Activated CD4-positive, alpha-beta memory T cell treated with anti-CD3 and anti-CD28 coated beads, Interleukin-2, amount 10 ng/mL, durations not matched to agents 7 days and 5 days (primary cell): ENCODE measurements at regions not wholly inside any gene's neighbourhood (a gene's known extent, or its start where the extent isn't known, plus 50 kb on each side); places are given as distances from the start of the nearest gene placed in this dataset.

Source experiments
- CTCF ChIA-PET: fragments of 350-600 bp; sonication (Branson Sonifier 250); formaldehyde crosslinking; loops from one replicate; lab custom pipeline; 2021; ENCODE audit warnings: antibody characterized with exemption, inconsistent platforms; lab: Charles Lee
- POLR2A ChIA-PET: fragments of 350-600 bp; sonication (Branson Sonifier 250); formaldehyde crosslinking; loops from one replicate; lab custom pipeline; 2021; ENCODE audit warnings: antibody characterized with exemption; lab: Charles Lee
- DNase-seq: peaks from one replicate; pipeline ENCODE4 v3.0.0-alpha.2; 2020
- H3K27ac Mint-ChIP-seq: one replicate; pipeline ENCODE4 v1.8.0; 2021; ENCODE audit warnings: mild to moderate bottlenecking, mixed read lengths
- H3K27me3 Mint-ChIP-seq: one replicate; pipeline ENCODE4 v1.8.0; 2021; ENCODE audit warnings: mixed read lengths
- H3K36me3 Mint-ChIP-seq: one replicate; pipeline ENCODE4 v1.8.0; 2021; ENCODE audit warnings: low read depth, mixed read lengths
- H3K4me1 Mint-ChIP-seq: one replicate; pipeline ENCODE4 v1.8.0; 2021; ENCODE audit warnings: mixed read lengths
- H3K4me3 Mint-ChIP-seq: one replicate; pipeline ENCODE4 v1.8.0; 2021; ENCODE audit warnings: mild to moderate bottlenecking, mixed read lengths
- H3K9me3 Mint-ChIP-seq: one replicate; pipeline ENCODE4 v1.8.0; 2021; ENCODE audit warnings: mixed read lengths

DNA sequence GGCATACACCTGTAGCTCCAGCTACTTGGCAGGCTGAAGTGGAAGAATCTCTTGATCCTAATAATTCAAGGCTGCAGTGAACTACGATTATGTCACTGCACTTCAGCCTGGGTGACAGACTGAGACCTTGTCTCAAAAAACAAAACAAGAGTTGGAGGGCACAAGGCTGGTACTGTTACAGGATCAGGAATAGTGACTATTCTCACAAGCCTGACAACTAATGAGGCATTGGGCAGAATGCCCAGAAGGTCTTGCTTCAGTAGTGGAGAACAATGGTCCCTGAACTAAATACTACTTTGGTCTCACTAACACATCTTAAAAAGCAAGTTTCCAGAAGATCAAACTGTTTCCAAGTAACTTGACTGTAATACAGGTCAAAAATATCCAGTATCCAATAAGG lies 182.9 kb upstream of the RFX3 start:
- no peak for DNase-seq
- H3K4me3 Mint-ChIP-seq, result no peak overlapping the region
- POLR2A ChIA-PET, result no interaction called here

DNA sequence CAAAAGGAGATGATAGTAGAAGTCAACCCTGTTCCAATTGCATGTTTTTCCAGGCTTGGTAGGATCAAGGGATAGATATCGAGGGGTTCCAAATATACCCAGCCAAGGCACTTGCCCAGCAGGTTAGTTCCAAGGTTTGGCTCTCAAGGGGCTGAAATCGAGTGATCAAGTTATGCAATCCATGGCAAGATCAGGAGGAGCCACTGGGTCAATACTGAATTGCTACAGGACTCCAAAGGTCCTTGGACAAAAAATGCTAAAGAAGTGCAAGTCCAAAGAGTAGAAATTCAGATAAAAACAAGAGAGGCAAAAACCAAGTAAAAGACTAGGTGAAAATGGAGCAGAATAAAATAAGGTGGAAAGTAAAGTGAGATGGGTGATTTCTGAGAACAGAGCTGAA lies 179.1 kb upstream of the RFX3 start:
- no peaks in the 10 kb centered on the region for H3K4me1 Mint-ChIP-seq
- CTCF ChIA-PET, result no interaction called here
- no peak overlapping the region for H3K27ac Mint-ChIP-seq
- H3K4me3 Mint-ChIP-seq, result no peak overlapping the region
- no peak for DNase-seq
- H3K36me3 Mint-ChIP-seq, result no peaks in the 10 kb centered on the region
- POLR2A ChIA-PET, result no interaction called here
- peaks cover 13% of the 10 kb centered on the region for H3K27me3 Mint-ChIP-seq
- no peaks in the 10 kb centered on the region for H3K9me3 Mint-ChIP-seq

More for the DNA sequence above, 182.9 kb upstream of the RFX3 start:
- Mint-ChIP-seq H3K4me1 (no peaks in the 10 kb centered on the region), H3K9me3 (no peaks in the 10 kb centered on the region), H3K27me3 (peaks cover 6% of the 10 kb centered on the region), H3K36me3 (no peaks in the 10 kb centered on the region), H3K27ac (no peak overlapping the region)
- CTCF ChIA-PET, result no interaction called here

DNA sequence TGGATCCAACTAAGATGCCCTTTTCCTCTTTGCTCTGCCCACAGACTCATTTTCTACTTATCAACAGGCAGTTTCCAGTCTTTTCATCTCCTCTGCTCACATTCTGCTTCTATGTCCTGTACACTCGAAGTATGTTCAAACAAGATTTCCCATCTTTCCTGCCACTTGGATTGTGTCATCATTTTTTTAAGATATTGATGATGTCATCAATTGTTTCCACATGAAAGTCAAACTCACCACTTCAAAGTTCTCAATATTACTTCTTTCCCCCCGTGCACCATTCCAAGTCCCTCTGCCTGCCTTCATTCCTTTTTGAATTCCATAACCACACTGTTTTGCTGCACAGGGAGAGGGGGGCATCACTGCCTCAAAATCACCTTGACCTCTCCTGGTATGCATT lies 175.0 kb upstream of the RFX3 start:
- Mint-ChIP-seq H3K9me3 (no peaks in the 10 kb centered on the region), H3K27ac (no peak overlapping the region), H3K27me3 (peaks cover 18% of the 10 kb centered on the region), H3K4me1 (no peaks in the 10 kb centered on the region), H3K36me3 (no peaks in the 10 kb centered on the region), H3K4me3 (no peak overlapping the region)
- no peak for DNase-seq
- ChIA-PET POLR2A (no interaction called here), CTCF (no interaction called here)

DNA sequence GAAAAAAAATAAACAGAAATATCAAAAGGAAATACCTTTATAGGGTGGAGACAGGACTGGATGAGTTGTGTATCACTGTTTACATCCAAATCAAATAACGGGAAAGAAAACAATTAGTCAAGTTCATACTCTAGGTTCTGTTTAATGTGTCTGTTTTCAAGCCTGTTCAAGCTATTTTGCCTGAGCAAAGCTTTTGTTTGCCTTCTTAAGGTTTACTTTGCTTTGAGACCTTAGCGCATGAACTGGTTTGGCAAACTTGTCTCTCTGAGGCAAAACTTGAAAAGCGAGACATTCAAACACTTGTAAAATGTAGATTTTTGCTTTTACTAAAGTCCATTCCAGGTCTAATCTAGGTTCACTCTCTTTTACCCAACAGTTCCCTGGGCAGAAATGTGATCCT lies 174.1 kb upstream of the RFX3 start:
- Mint-ChIP-seq H3K4me1 (no peaks in the 10 kb centered on the region), H3K27me3 (peaks cover 18% of the 10 kb centered on the region), H3K4me3 (no peak overlapping the region), H3K9me3 (no peaks in the 10 kb centered on the region), H3K36me3 (no peaks in the 10 kb centered on the region), H3K27ac (no peak overlapping the region)
- CTCF ChIA-PET, result no interaction called here
- DNase-seq, result no peak
- POLR2A ChIA-PET, result no interaction called here

DNA sequence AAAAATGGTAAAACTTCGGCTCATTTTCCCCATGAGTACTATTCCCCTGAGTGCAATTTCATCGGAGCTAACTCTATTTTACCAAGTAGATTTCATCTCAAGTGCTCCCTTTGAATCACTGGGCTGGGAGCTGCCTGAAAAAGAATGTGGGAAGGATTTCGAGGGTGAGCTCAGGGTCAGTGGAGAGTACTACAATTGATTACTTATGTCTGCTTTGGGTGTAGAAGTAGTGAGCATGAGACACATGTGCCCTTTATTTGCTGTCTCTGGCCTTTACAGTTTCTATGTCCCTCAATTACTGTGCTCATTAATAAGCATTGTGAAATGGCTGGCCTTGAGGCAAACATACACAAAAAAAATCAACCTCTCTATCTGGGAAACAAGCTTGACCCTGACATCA lies 172.7 kb upstream of the RFX3 start:
- no peak overlapping the region for H3K4me3 Mint-ChIP-seq
- H3K27ac Mint-ChIP-seq, result no peak overlapping the region
- POLR2A ChIA-PET, result no interaction called here
- no peaks in the 10 kb centered on the region for H3K4me1 Mint-ChIP-seq
- CTCF ChIA-PET, result no interaction called here
- no peak for DNase-seq
- peaks cover 18% of the 10 kb centered on the region for H3K27me3 Mint-ChIP-seq
- H3K36me3 Mint-ChIP-seq, result no peaks in the 10 kb centered on the region
- no peaks in the 10 kb centered on the region for H3K9me3 Mint-ChIP-seq

DNA sequence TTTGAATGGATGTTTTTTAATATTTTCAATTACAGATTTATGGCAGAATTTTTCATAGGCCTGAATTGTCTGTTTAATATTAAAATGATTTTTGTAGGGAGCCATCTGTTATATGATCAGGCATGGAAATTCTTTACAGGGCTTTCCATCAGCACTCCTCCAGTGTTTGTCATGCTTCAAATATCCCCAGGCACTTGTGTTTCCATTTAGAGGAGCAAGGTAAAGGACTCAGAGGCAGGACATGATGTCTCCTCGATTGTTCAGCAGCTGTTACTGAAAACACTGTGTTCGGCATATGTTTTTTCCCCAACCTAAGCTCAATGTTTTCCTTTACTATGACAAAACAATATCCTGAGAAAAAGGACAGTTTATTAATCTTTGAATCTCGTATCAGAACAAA lies 172.3 kb upstream of the RFX3 start:
- H3K4me3 Mint-ChIP-seq, result no peak overlapping the region
- CTCF ChIA-PET, result no interaction called here
- peaks cover 18% of the 10 kb centered on the region for H3K27me3 Mint-ChIP-seq
- H3K36me3 Mint-ChIP-seq, result no peaks in the 10 kb centered on the region
- no peaks in the 10 kb centered on the region for H3K9me3 Mint-ChIP-seq
- no peaks in the 10 kb centered on the region for H3K4me1 Mint-ChIP-seq
- DNase-seq, result no peak
- POLR2A ChIA-PET, result no interaction called here
- H3K27ac Mint-ChIP-seq, result no peak overlapping the region

DNA sequence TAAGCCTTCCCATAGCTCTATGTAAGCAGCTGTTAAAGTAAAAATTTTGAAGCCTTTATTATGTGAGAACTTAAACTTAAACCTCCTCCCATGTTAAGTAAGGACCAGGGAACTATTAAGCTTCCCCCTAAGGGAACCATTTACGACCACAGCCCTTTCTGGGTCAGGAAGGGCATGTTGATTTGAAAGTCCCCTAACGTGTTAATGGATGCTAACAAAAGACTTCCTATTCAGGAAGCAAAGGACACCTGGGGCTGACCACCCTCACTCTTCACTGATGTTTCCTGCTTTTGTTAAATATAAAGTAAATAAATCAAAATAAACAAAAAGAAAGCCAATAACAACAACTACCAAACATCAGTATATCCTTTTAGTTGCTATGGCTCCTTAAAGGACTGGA lies 170.6 kb upstream of the RFX3 start:
- Mint-ChIP-seq H3K4me3 (no peak overlapping the region), H3K27me3 (peaks cover 15% of the 10 kb centered on the region), H3K36me3 (no peaks in the 10 kb centered on the region), H3K27ac (no peak overlapping the region), H3K9me3 (no peaks in the 10 kb centered on the region), H3K4me1 (no peaks in the 10 kb centered on the region)
- DNase-seq, result no peak
- CTCF ChIA-PET, result no interaction called here
- POLR2A ChIA-PET, result no interaction called here

DNA sequence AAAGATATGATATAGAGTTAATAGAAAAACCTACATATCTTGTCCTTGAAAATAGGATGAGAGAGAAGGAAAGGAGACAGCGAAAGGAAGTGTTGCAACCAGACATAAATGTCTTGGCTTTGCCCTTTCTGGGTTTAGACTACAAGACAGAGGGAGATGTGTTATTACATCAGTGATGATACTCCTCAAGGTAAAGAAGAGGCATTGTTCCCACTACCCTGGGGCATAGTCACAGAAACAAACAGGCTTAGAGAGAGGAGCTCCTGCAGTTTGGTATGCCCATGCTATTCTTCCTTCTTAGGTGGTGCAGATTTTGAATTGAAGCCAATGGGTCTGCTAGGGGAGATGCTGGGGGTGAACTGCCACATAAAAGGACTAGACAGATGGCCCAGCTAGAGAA lies 166.8 kb upstream of the RFX3 start:
- Mint-ChIP-seq H3K9me3 (no peaks in the 10 kb centered on the region), H3K4me3 (no peak overlapping the region), H3K36me3 (no peaks in the 10 kb centered on the region), H3K27ac (no peak overlapping the region), H3K27me3 (peaks cover 4% of the 10 kb centered on the region), H3K4me1 (no peaks in the 10 kb centered on the region)
- POLR2A ChIA-PET, result no interaction called here
- no peak for DNase-seq
- CTCF ChIA-PET, result no interaction called here

DNA sequence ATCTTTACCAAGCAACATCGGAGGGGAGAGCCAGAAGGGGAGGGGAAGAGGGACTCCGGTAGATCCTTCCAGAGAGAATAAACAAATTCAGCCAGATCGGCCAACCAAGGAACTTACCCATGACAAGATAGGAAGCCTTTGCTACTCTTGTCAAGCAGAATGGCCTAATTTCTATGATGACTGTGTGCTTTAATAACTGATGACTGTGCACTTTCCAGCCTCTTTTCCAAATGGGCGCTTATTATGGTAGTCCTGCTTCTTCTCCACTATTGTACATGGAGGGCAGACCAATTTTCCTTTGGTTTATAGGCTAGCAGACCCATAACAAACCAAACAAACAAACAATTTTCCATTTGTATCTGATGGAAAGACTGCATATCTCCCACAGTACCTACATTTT lies 163.8 kb upstream of the RFX3 start:
- no peaks in the 10 kb centered on the region for H3K9me3 Mint-ChIP-seq
- H3K4me3 Mint-ChIP-seq, result no peak overlapping the region
- H3K36me3 Mint-ChIP-seq, result no peaks in the 10 kb centered on the region
- POLR2A ChIA-PET, result no interaction called here
- CTCF ChIA-PET, result no interaction called here
- no peaks in the 10 kb centered on the region for H3K27me3 Mint-ChIP-seq
- no peaks in the 10 kb centered on the region for H3K4me1 Mint-ChIP-seq
- no peak overlapping the region for H3K27ac Mint-ChIP-seq
- DNase-seq, result no peak

DNA sequence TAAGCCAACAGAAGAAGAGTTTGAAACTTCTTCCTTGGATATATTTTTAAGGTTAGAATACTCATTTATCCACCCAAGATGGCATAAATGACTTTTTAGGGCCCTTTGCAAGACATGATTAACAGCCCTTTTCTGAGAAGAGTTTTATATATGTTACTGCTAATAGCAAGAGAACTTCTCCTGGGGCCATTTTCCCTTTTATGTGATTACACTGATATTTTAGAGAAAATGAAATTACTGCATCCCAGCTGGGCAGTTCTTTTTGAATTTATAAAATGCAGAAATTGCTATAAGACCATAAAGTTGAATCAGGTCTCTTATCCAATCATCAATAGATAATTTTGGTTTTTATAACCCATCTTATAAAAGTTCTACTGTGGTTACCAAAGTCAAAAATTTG lies 161.3 kb upstream of the RFX3 start:
- CTCF ChIA-PET, result no interaction called here
- H3K27me3 Mint-ChIP-seq, result no peaks in the 10 kb centered on the region

DNA sequence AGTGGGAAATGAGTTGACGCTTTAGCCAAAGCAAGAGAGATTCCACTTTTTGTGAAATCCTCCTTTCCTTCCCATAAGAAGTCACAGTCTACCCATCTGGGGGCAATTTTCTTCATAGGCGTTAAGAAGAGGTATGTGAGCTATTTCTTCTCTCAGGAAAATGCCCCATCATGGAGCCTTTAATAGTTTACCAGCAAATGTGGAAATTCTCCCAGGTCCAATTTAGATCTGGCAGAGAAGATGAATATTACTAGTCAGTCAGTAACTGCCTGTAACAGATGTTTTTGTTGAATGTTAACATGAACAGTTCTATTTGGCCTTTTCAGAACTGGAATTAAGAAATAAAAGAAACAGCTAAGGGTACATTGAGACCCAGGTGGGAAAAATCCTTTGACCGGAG lies 156.4 kb upstream of the RFX3 start:
- DNase-seq, result no peak
- no peaks in the 10 kb centered on the region for H3K36me3 Mint-ChIP-seq
- no peaks in the 10 kb centered on the region for H3K27me3 Mint-ChIP-seq
- H3K9me3 Mint-ChIP-seq, result no peaks in the 10 kb centered on the region
- ChIA-PET CTCF (no interaction called here), POLR2A (no interaction called here)
- H3K4me3 Mint-ChIP-seq, result no peak overlapping the region
- no peaks in the 10 kb centered on the region for H3K4me1 Mint-ChIP-seq
- H3K27ac Mint-ChIP-seq, result no peak overlapping the region

More for the DNA sequence above, 161.3 kb upstream of the RFX3 start:
- Mint-ChIP-seq H3K4me1 (no peaks in the 10 kb centered on the region), H3K27ac (no peak overlapping the region), H3K9me3 (no peaks in the 10 kb centered on the region), H3K36me3 (no peaks in the 10 kb centered on the region), H3K4me3 (no peak overlapping the region)
- POLR2A ChIA-PET, result no interaction called here
- no peak for DNase-seq

DNA sequence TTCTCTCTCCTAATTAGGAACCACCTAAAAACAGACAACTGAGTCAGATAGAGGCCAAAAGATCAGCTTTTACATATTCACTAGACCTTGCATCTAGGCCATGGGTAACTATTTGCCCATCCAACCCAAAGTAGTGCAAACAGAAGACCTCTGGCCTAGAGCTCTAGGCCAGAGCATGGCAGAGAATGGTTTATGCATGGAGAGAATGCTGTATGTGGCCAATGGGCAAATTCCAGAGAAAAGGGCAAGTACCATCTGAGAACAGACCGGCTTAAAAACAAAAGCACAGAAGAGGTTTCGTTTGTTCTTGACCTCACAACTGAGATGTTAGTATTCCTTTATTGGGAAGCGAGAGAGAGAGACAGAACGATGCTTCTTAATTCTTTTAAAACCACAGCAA lies 151.7 kb upstream of the RFX3 start:
- CTCF ChIA-PET, result no interaction called here
- H3K27me3 Mint-ChIP-seq, result no peaks in the 10 kb centered on the region

DNA sequence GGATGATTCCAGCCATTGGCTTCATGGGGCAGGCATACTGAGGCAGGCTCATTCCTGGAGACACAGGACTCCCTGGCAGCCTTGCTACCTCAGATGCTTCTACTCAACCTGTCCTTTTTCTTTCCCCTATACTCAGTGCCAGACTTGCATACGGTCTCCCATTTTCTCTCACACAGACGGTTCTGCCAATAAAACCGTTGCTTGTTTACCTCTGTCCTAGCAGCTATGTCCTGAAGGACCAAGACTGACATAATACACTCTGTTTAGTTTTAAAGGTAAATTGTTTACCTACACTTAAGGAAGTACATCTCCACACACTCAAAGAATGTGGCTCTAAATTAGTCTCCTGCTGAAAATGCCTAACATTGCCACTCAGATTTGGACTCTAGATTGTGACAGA lies 151.0 kb upstream of the RFX3 start:
- Mint-ChIP-seq H3K4me3 (no peak overlapping the region), H3K9me3 (no peaks in the 10 kb centered on the region), H3K27me3 (no peaks in the 10 kb centered on the region), H3K27ac (no peak overlapping the region), H3K4me1 (no peaks in the 10 kb centered on the region), H3K36me3 (peaks cover 3% of the 10 kb centered on the region)
- ChIA-PET CTCF (no interaction called here), POLR2A (no interaction called here)
- no peak for DNase-seq

More for the DNA sequence above, 151.7 kb upstream of the RFX3 start:
- Mint-ChIP-seq H3K4me3 (no peak overlapping the region), H3K9me3 (no peaks in the 10 kb centered on the region), H3K36me3 (peaks cover 3% of the 10 kb centered on the region), H3K27ac (no peak overlapping the region), H3K4me1 (no peaks in the 10 kb centered on the region)
- POLR2A ChIA-PET, result no interaction called here
- DNase-seq, result no peak

DNA sequence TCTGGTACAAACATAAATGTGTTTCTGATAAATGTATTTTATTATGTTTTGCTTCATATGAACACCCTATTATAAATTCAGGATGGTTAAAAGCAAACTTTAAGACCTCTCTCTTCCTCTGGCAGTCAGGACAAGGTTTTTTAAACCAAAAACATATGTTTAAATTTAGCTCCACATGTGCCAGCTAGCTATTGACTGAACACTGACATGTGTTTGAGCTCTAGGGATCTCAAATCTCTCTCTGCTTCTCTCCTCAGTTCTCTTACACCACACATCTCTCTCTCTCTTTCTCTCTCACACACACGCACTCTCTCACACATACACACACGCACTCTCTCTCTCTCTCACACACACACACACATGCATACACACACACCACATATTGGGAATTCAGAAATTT lies 150.1 kb upstream of the RFX3 start:
- no peaks in the 10 kb centered on the region for H3K4me1 Mint-ChIP-seq
- no peaks in the 10 kb centered on the region for H3K9me3 Mint-ChIP-seq
- peaks cover 3% of the 10 kb centered on the region for H3K36me3 Mint-ChIP-seq
- no peak for DNase-seq
- CTCF ChIA-PET, result no interaction called here
- POLR2A ChIA-PET, result no interaction called here
- H3K27ac Mint-ChIP-seq, result no peak overlapping the region
- no peaks in the 10 kb centered on the region for H3K27me3 Mint-ChIP-seq
- H3K4me3 Mint-ChIP-seq, result no peak overlapping the region

DNA sequence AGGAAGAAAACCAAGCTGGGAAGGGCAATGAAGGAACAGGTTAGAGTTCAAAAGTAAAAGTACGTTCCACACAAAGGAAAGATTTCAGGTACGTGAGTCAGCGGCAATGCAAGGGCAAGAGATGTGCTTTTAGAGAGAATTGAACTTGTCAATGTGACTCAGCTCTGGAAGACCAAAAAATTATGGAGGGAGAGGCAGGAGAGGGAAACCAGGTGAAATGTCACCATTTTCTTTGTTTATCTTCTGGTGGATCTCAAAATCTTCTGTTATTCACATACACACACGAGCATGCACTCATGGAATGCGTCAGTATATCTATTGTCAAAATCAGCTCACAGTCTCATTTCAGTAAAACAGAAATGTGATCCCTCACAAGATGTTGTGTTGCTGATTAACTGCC lies 148.8 kb upstream of the RFX3 start:
- Mint-ChIP-seq H3K9me3 (no peaks in the 10 kb centered on the region), H3K27me3 (no peaks in the 10 kb centered on the region), H3K27ac (no peak overlapping the region), H3K4me3 (no peak overlapping the region), H3K4me1 (no peaks in the 10 kb centered on the region), H3K36me3 (peaks cover 3% of the 10 kb centered on the region)
- ChIA-PET POLR2A (no interaction called here), CTCF (no interaction called here)
- no peak for DNase-seq
